Endothelial cell (in vitro differentiated cells): ENCODE measurements at regions not wholly inside any gene's neighbourhood (a gene's known extent, or its start where the extent isn't known, plus 50 kb on each side); places are given as distances from the start of the nearest gene placed in this dataset.

Experiments
- DNase-seq: peaks from one replicate; pipeline ENCODE4 v3.0.0; 2021; ENCODE audit warnings: low spot score
- H3K27ac Mint-ChIP-seq: one replicate; pipeline ENCODE4 v1.8.0; 2021; ENCODE audit warnings: mixed read lengths, inconsistent platforms; ENCODE audit not compliant: unreplicated experiment
- H3K27me3 Mint-ChIP-seq: one replicate; pipeline ENCODE4 v1.8.0; 2021; ENCODE audit warnings: mild to moderate bottlenecking, moderate library complexity, mixed read lengths, inconsistent platforms; ENCODE audit not compliant: unreplicated experiment
- H3K36me3 Mint-ChIP-seq: one replicate; pipeline ENCODE4 v1.8.0; 2021; ENCODE audit warnings: mild to moderate bottlenecking, low read depth, mixed read lengths, inconsistent platforms; ENCODE audit not compliant: unreplicated experiment
- H3K4me1 Mint-ChIP-seq: one replicate; pipeline ENCODE4 v1.8.0; 2021; ENCODE audit warnings: mild to moderate bottlenecking, mixed read lengths, inconsistent platforms; ENCODE audit not compliant: unreplicated experiment
- H3K4me3 Mint-ChIP-seq: one replicate; pipeline ENCODE4 v1.8.0; 2021; ENCODE audit warnings: mild to moderate bottlenecking, mixed read lengths, inconsistent platforms; ENCODE audit not compliant: unreplicated experiment
- H3K9me3 Mint-ChIP-seq: one replicate; pipeline ENCODE4 v1.8.0; 2021; ENCODE audit warnings: mixed read lengths, inconsistent platforms; ENCODE audit not compliant: unreplicated experiment
- CTCF ChIP-seq: fragments of 200-600 bp; sonication (generic); IDR thresholded peaks from one replicate; pipeline ENCODE4 v1.5.0; 2021; ENCODE audit warnings: antibody characterized with exemption; ENCODE audit not compliant: unreplicated experiment

DNA sequence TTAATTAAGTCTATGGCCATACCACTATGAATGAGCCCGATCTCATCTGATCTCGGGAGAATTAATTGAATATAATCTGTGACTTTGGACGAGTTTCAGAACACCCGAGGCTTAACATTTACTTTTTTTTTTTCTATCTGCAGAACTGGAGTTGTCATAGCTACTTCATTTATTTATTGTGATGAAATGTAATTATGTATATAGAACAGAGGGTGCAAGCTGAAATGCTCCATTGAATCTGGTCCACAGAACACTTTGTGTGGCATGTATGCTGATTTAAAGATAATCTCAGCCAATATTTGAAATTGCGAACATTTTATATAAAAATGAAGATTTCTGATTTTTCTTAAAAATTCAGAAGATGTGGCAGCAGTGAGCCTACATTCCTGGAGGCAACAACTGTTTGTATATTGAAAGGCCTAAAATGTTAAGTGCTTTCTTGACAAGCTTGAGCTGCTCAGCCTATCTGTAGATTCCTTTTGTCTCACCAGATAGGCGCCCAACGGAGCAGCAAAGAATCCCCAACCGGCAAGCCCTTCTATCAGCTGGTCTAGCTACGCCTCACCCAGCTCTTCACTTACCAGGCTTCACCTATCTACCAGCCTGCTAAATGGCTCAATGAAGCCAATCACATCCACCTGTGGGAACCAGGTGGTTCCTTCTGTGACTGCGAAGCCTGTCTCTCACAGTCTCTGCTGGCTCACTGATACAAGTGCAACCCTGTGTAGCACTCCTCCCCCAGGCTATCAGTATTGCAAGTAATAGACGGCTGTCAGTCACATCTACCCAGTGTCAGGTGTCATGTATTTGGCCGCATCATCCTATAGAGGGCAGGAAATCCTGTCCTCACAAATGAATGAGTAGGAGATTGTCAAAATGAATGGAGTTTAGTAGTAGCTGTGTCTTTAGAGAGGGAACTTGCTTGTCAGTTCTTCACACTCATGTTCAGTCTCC lies 170.6 kb upstream of the MRPS30 start:
- peaks cover 5% of the 10 kb centered on the region for H3K27me3 Mint-ChIP-seq
- H3K4me1 Mint-ChIP-seq, result no peaks in the 10 kb centered on the region
- H3K27ac Mint-ChIP-seq, result no peak overlapping the region
- H3K36me3 Mint-ChIP-seq, result no peaks in the 10 kb centered on the region
- no peak overlapping the region for H3K4me3 Mint-ChIP-seq
- no peaks in the 10 kb centered on the region for H3K9me3 Mint-ChIP-seq
- DNase-seq, result no peak
- TF ChIP-seq CTCF, result no peak

DNA sequence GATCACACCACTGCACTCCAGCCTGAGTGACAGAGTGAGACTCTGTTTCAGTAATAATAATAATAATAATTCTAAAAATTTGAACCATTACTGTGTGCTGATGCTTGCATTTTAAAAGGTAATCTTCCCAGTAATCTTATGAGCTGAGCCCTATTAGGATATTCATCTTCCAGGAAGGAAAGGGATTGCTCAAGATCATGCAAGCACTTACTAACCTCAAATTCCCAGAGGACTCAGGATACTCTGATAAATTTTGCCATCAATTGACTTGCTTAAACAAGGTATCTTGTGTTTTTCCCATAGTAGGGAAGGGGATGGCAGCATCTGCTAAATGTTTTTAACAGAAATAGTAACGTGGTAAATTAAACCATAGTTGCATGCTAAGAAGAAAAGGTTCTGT lies 176.4 kb upstream of the MRPS30 start:
- H3K36me3 Mint-ChIP-seq, result no peaks in the 10 kb centered on the region
- DNase-seq, result no peak
- no peaks in the 10 kb centered on the region for H3K27me3 Mint-ChIP-seq
- no peak for TF ChIP-seq CTCF
- no peak overlapping the region for H3K4me3 Mint-ChIP-seq
- H3K9me3 Mint-ChIP-seq, result no peaks in the 10 kb centered on the region
- H3K27ac Mint-ChIP-seq, result no peak overlapping the region
- H3K4me1 Mint-ChIP-seq, result no peaks in the 10 kb centered on the region

GRCh38 chr5:44626846-44627245 lies 181.9 kb upstream of the MRPS30 start:
- H3K4me3 Mint-ChIP-seq, result no peak overlapping the region
- DNase-seq, result no peak
- H3K9me3 Mint-ChIP-seq, result no peaks in the 10 kb centered on the region

DNA sequence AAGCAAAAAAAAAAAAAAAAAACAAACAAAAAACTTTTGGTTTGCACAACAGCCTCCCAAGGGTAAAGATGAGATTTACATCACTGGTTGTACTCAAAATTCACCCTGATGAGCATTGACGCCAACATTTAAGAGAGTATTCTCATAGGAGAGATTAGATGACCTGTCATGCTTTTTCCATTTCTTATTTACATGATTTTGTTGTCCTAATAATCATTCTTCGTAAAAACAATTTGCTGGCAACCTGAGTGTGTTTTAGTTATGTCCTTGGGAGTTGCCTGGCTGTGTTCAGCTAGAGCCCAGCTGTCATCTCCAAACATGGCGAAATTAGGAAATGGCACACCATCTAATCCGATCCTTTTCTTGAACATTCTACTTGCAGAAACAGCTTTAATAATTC lies 186.4 kb upstream of the MRPS30 start:
- Mint-ChIP-seq H3K27me3 (no peaks in the 10 kb centered on the region), H3K4me1 (no peaks in the 10 kb centered on the region), H3K27ac (no peak overlapping the region), H3K4me3 (no peak overlapping the region), H3K36me3 (no peaks in the 10 kb centered on the region), H3K9me3 (no peaks in the 10 kb centered on the region)
- no peak for TF ChIP-seq CTCF
- no peak for DNase-seq

More at GRCh38 chr5:44626846-44627245, 181.9 kb upstream of the MRPS30 start:
- no peaks in the 10 kb centered on the region for H3K27me3 Mint-ChIP-seq
- no peaks in the 10 kb centered on the region for H3K4me1 Mint-ChIP-seq
- TF ChIP-seq CTCF, result no peak
- H3K27ac Mint-ChIP-seq, result no peak overlapping the region
- no peaks in the 10 kb centered on the region for H3K36me3 Mint-ChIP-seq
